ENCODE measurements at regions not wholly inside any gene's neighbourhood (a gene's known extent, or its start where the extent isn't known, plus 50 kb on each side); places are given as distances from the start of the nearest gene placed in this dataset.
A peak's percentile ranks its signal among the peaks of the same experiment; 100 is the strongest.

DNA sequence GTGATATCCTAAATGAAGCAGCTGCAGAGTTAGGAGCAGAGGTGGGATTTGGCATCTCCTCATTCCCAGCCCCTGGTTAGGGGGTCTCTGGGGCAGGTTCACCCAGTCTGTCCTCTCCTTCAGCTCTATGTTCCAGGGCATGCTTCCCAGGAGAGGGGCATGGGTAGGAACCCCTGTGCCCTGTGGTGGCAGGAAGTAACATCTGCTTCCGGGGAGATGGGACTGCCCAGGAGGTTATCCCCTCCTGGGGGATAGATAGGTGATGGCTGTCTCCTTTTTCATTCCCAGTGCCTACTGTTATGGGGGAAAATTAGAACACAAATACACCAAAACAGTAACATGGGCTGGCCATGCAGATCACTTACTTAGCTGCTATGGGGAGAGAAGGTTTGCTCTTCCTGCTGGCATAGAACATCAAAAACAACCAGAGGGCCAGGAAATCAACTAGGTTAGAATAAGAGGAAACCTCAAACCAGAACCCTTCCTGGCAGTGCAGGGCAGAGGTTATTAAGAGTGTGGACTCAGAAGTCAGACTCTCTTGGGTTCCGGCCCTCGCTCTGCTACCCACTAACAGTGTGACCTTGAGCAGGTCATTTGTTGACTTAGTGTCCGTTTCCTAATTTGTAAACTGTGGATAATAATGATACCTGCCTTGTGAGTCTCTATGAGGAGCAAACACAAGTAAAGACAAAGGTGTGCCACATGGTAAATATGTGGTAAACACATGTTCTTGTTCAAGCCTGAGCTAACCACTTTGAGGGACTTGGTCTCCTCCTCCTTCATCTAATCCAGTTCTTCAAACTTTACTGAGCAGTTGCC lies 157.8 kb upstream of the JUN start:
- DNase-seq (ENCODE audit: low read depth, low spot score) (no peak), FAIRE-seq (peak; percentile 43)
- Histone ChIP-seq H3K9ac (ENCODE audit: control insufficient read depth, extremely low read depth, insufficient read depth, low read length) (no peak overlapping the region), H3K4me1 (ENCODE audit: control insufficient read depth, extremely low read depth, insufficient read depth, low read length) (peaks cover 19% of the 10 kb centered on the region), H3K9me3 (ENCODE audit: control insufficient read depth, low read depth, low read length) (no peaks in the 10 kb centered on the region), H3K36me3 (ENCODE audit: control insufficient read depth in 2 of 2, extremely low read depth in 1 of 2, insufficient read depth in 2 of 2, low read length in 2 of 2) (no peaks in the 10 kb centered on the region), H2AFZ (ENCODE audit: control insufficient read depth, low read length) (no peak overlapping the region), H3K4me3 (ENCODE audit: control insufficient read depth in 2 of 3, extremely low read depth in 1 of 3, insufficient read depth in 2 of 3, low read depth in 1 of 3, low read length in 3 of 3) (no peak overlapping the region), H4K20me1 (ENCODE audit: control insufficient read depth, extremely low read depth, insufficient read depth, low read length) (no peaks in the 10 kb centered on the region), H3K79me2 (ENCODE audit: control insufficient read depth, insufficient read depth, low read length) (no peaks in the 10 kb centered on the region), H3K4me2 (ENCODE audit: control insufficient read depth, extremely low read depth, insufficient read depth, low read depth, low read length) (no peak overlapping the region), H3K9me1 (ENCODE audit: control insufficient read depth, extremely low read depth, insufficient read depth, low read length) (no peaks in the 10 kb centered on the region), H3K27me3 (ENCODE audit: control insufficient read depth, extremely low read depth, insufficient read depth, low read length) (no peaks in the 10 kb centered on the region), H3K27ac (ENCODE audit: control insufficient read depth, insufficient read depth, low read length) (no peak overlapping the region)
- no peak for TF ChIP-seq EZH2 (IDR thresholded peaks at IDR 0.05; ENCODE audit: low read length)
- TF ChIP-seq, protein P1, sequence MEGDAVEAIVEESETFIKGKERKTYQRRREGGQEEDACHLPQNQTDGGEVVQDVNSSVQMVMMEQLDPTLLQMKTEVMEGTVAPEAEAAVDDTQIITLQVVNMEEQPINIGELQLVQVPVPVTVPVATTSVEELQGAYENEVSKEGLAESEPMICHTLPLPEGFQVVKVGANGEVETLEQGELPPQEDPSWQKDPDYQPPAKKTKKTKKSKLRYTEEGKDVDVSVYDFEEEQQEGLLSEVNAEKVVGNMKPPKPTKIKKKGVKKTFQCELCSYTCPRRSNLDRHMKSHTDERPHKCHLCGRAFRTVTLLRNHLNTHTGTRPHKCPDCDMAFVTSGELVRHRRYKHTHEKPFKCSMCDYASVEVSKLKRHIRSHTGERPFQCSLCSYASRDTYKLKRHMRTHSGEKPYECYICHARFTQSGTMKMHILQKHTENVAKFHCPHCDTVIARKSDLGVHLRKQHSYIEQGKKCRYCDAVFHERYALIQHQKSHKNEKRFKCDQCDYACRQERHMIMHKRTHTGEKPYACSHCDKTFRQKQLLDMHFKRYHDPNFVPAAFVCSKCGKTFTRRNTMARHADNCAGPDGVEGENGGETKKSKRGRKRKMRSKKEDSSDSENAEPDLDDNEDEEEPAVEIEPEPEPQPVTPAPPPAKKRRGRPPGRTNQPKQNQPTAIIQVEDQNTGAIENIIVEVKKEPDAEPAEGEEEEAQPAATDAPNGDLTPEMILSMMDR (optimal IDR thresholded peaks at IDR 0.05 in 1 of 3, IDR thresholded peaks at IDR 0.05 in 1 of 3, conservative IDR thresholded peaks at IDR 0.05 in 1 of 3; ENCODE audit: extremely low read depth in 1 of 3, insufficient read depth in 2 of 3, low read length in 3 of 3), result no peak
- dilution Hi-C loops (cut with MboI; ENCODE audit: extremely low pct_ligation_motif_present, low sequenced_read_pairs), result no loop called here

DNA sequence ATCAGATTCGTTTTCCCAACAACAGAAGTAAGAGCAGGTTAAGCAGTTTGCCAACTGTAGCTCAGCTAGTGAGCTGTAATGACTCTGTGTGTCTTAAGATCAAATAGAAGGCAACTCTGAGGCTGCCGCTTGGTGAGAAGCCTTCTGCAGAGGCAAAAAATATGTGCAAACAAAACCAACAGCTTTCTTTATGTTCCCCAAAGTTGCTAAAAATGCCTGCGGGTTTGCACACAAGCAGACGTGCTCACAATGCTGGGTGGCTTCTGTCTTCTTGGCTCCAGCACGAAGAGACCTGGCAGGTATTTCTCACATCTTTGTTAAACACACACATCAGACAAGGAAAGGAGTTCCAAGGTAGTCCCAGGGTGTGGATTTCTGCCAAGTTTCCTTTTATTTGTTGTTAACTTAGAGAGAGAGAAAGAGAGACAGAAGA lies 158.9 kb upstream of the JUN start:
- FAIRE-seq (peak; percentile 26), DNase-seq (ENCODE audit: low read depth, low spot score) (no peak)
- Histone ChIP-seq H3K4me3 (ENCODE audit: control insufficient read depth in 2 of 3, extremely low read depth in 1 of 3, insufficient read depth in 2 of 3, low read depth in 1 of 3, low read length in 3 of 3) (no peak overlapping the region), H3K9ac (ENCODE audit: control insufficient read depth, extremely low read depth, insufficient read depth, low read length) (no peak overlapping the region), H3K27me3 (ENCODE audit: control insufficient read depth, extremely low read depth, insufficient read depth, low read length) (no peaks in the 10 kb centered on the region), H3K4me1 (ENCODE audit: control insufficient read depth, extremely low read depth, insufficient read depth, low read length) (peaks cover 13% of the 10 kb centered on the region), H3K4me2 (ENCODE audit: control insufficient read depth, extremely low read depth, insufficient read depth, low read depth, low read length) (no peak overlapping the region), H3K36me3 (ENCODE audit: control insufficient read depth in 2 of 2, extremely low read depth in 1 of 2, insufficient read depth in 2 of 2, low read length in 2 of 2) (no peaks in the 10 kb centered on the region), H3K9me1 (ENCODE audit: control insufficient read depth, extremely low read depth, insufficient read depth, low read length) (no peaks in the 10 kb centered on the region), H3K79me2 (ENCODE audit: control insufficient read depth, insufficient read depth, low read length) (no peaks in the 10 kb centered on the region), H3K9me3 (ENCODE audit: control insufficient read depth, low read depth, low read length) (no peaks in the 10 kb centered on the region), H4K20me1 (ENCODE audit: control insufficient read depth, extremely low read depth, insufficient read depth, low read length) (no peaks in the 10 kb centered on the region), H3K27ac (ENCODE audit: control insufficient read depth, insufficient read depth, low read length) (no peak overlapping the region), H2AFZ (ENCODE audit: control insufficient read depth, low read length) (peak overlapping the region; percentile 19)
- TF ChIP-seq, protein P1 (optimal IDR thresholded peaks at IDR 0.05 in 1 of 3, IDR thresholded peaks at IDR 0.05 in 1 of 3, conservative IDR thresholded peaks at IDR 0.05 in 1 of 3; ENCODE audit: extremely low read depth in 1 of 3, insufficient read depth in 2 of 3, low read length in 3 of 3), result no peak
- TF ChIP-seq EZH2 (IDR thresholded peaks at IDR 0.05; ENCODE audit: low read length), result no peak
- dilution Hi-C loops (cut with MboI; ENCODE audit: extremely low pct_ligation_motif_present, low sequenced_read_pairs), result no loop called here
